Breast epithelium (tissue), 3 donors: ENCODE measurements at regions not wholly inside any gene's neighbourhood (a gene's known extent, or its start where the extent isn't known, plus 50 kb on each side); places are given as distances from the start of the nearest gene placed in this dataset.

Experiments
- CTCF ChIP-seq, 3 donors: fragments of 450-650 bp; IDR thresholded peaks; one replicate each; pipeline ENCODE4 v1.5.1; 2016 to 2017; ENCODE audit warnings: antibody characterized with exemption in 3 of 3, mild to moderate bottlenecking in 3 of 3, moderate library complexity in 3 of 3
- POLR2A ChIP-seq: fragments of 450-650 bp; IDR thresholded peaks from one replicate; pipeline ENCODE4 v1.6.1; 2016; ENCODE audit warnings: antibody characterized with exemption, mild to moderate bottlenecking, moderate library complexity

GRCh38 chr22:48683640-48684039 is 1144.0 kb downstream of the BRD1 start:
- TF ChIP-seq CTCF (IDR thresholded peaks at IDR 0.05) (no peak), POLR2A (no peak)
